ENCODE measurements at regions not wholly inside any gene's neighbourhood (a gene's known extent, or its start where the extent isn't known, plus 50 kb on each side); places are given as distances from the start of the nearest gene placed in this dataset.

DNA sequence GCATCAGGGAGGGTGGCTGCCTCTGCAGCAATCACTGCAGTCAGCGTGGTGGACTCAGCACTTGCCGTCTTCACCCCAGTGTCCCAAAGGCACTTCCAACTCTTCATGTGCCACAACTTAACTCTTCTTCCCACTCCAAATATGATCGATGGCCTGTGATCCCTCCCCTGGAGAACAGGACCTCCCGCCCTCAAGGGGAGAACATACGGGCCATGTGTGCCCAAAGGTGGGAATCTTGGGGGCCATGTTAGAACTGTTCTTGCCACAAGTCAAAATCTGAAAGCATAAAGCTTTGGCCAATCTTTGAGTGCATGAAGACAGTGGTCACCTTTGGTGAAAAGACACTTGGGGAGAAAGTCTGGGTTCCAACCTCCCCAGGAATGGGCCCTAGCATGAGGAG, 368.5 kb upstream of the MGMT start:
- no peak overlapping the region for H2AFZ ChIP-seq (ENCODE audit: low read depth)
- ChIA-PET CTCF (no interaction called here), POLR2A (no interaction called here)
- H3F3A ChIP-seq (replicated peaks; ENCODE audit: insufficient read depth): no peaks in the 10 kb centered on the region
- H3K79me2 ChIP-seq (ENCODE audit: insufficient read depth): no peaks in the 10 kb centered on the region
- no peak for TF ChIP-seq MXI1 (IDR thresholded peaks at IDR 0.05; ENCODE audit: low read depth, low read length)
- no peak for TF ChIP-seq FOXM1 (IDR thresholded peaks at IDR 0.05; ENCODE audit: low read depth)
- TF ChIP-seq EP300 (IDR thresholded peaks at IDR 0.05; ENCODE audit: borderline replicate concordance in 1 of 2, low read depth in 1 of 2, low read length in 1 of 2): no peak
- no peak for TF ChIP-seq SIN3A (IDR thresholded peaks at IDR 0.05; ENCODE audit: borderline replicate concordance, low read depth, low read length)
- no peak for TF ChIP-seq FOXJ3 (CRISPR knock-in tag; IDR thresholded peaks at IDR 0.05)
- no peak for TF ChIP-seq TCF12 (IDR thresholded peaks at IDR 0.05)
- H3K27me3 ChIP-seq (ENCODE audit: insufficient read depth): no peaks in the 10 kb centered on the region
- no peaks in the 10 kb centered on the region for H3K4me1 ChIP-seq (ENCODE audit: control insufficient read depth in 1 of 2, insufficient read depth in 2 of 2, low read depth in 1 of 2, low read length in 1 of 2)
- H3K4me3 ChIP-seq (ENCODE audit: low read depth in 2 of 2, low read length in 1 of 2): no peak overlapping the region
- no peak overlapping the region for H3K4me2 ChIP-seq
- H3K9ac ChIP-seq: no peak overlapping the region
- WGBS (ENCODE audit: low lambda C conversion rate): 40% methylated on average over 5 of the region's 5 CpGs
- no peaks in the 10 kb centered on the region for H3K9me3 ChIP-seq
- H3K27ac ChIP-seq (ENCODE audit: low read depth in 2 of 2, low read length in 1 of 2): no peak overlapping the region
- H3K36me3 ChIP-seq (replicated peaks in 1 of 2; ENCODE audit: control insufficient read depth in 1 of 2, insufficient read depth in 2 of 2, low read length in 1 of 2): no peaks in the 10 kb centered on the region
- H3K9me2 ChIP-seq: no peaks in the 10 kb centered on the region
- H4K20me1 ChIP-seq (ENCODE audit: insufficient read depth): no peaks in the 10 kb centered on the region
- DNase-seq: no peak

DNA sequence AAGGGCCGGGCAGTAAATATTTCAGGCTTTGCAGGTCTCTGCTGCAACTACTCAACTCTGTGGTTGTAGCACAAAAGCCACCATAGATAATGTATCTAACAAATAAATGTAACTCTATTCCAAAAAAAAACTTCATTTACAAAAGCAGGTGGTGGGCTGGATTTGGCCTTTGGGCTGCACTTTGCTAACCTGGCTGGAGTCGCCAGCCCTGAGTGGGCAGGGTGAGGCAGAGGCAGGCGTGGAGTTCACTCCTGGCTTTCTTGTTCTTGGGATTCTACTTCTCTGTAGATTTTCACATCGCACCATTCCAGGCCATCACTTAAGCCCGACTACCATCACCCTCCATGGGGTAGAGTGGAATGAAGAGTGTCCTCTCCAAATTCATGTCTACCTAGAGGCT, 367.6 kb upstream of the MGMT start:
- H2AFZ ChIP-seq (ENCODE audit: low read depth): no peak overlapping the region
- 30% methylated on average over 5 of the region's 5 CpGs for WGBS (ENCODE audit: low lambda C conversion rate)
- H3K9me3 ChIP-seq: no peaks in the 10 kb centered on the region
- H3K9me2 ChIP-seq: no peaks in the 10 kb centered on the region
- TF ChIP-seq GABPA (IDR thresholded peaks at IDR 0.05; ENCODE audit: low read depth): no peak
- TF ChIP-seq, protein P1, sequence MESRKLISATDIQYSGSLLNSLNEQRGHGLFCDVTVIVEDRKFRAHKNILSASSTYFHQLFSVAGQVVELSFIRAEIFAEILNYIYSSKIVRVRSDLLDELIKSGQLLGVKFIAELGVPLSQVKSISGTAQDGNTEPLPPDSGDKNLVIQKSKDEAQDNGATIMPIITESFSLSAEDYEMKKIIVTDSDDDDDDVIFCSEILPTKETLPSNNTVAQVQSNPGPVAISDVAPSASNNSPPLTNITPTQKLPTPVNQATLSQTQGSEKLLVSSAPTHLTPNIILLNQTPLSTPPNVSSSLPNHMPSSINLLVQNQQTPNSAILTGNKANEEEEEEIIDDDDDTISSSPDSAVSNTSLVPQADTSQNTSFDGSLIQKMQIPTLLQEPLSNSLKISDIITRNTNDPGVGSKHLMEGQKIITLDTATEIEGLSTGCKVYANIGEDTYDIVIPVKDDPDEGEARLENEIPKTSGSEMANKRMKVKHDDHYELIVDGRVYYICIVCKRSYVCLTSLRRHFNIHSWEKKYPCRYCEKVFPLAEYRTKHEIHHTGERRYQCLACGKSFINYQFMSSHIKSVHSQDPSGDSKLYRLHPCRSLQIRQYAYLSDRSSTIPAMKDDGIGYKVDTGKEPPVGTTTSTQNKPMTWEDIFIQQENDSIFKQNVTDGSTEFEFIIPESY (IDR thresholded peaks at IDR 0.05; ENCODE audit: borderline replicate concordance, low read depth): no peak
- H3K36me3 ChIP-seq (replicated peaks in 1 of 2; ENCODE audit: control insufficient read depth in 1 of 2, insufficient read depth in 2 of 2, low read length in 1 of 2): no peaks in the 10 kb centered on the region
- no peaks in the 10 kb centered on the region for H3F3A ChIP-seq (replicated peaks; ENCODE audit: insufficient read depth)
- no peak for DNase-seq
- no peak overlapping the region for H3K9ac ChIP-seq
- H3K4me1 ChIP-seq (ENCODE audit: control insufficient read depth in 1 of 2, insufficient read depth in 2 of 2, low read depth in 1 of 2, low read length in 1 of 2): no peaks in the 10 kb centered on the region
- H3K4me3 ChIP-seq (ENCODE audit: low read depth in 2 of 2, low read length in 1 of 2): no peak overlapping the region
- ChIA-PET CTCF (no interaction called here), POLR2A (no interaction called here)
- H3K27me3 ChIP-seq (ENCODE audit: insufficient read depth): no peaks in the 10 kb centered on the region
- H3K79me2 ChIP-seq (ENCODE audit: insufficient read depth): no peaks in the 10 kb centered on the region
- no peak overlapping the region for H3K4me2 ChIP-seq
- H4K20me1 ChIP-seq (ENCODE audit: insufficient read depth): no peaks in the 10 kb centered on the region
- no peak overlapping the region for H3K27ac ChIP-seq (ENCODE audit: low read depth in 2 of 2, low read length in 1 of 2)

DNA sequence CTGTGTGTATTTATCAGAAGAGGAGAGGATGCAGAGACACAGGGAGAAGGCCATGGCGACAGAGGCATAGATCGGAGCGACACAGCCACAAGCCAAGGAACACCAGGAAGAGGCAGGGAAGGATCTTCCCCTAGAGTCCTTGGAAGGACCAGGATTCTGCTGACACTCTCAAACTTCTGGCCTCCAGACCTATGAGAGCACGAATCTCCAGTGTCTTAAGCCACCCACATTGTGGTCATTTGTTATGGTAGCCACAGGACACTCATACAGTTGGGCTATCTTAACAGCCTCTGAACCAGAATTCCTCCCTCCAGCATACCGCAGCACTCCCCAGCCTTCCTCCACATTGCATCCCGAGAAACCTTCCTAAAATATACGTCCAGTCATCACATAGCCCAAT, 367.0 kb upstream of the MGMT start:
- ChIA-PET CTCF (no interaction called here), POLR2A (no interaction called here)
- Histone ChIP-seq H3F3A (replicated peaks; ENCODE audit: insufficient read depth) (no peaks in the 10 kb centered on the region), H3K27me3 (ENCODE audit: insufficient read depth) (no peaks in the 10 kb centered on the region), H3K4me1 (ENCODE audit: control insufficient read depth in 1 of 2, insufficient read depth in 2 of 2, low read depth in 1 of 2, low read length in 1 of 2) (no peaks in the 10 kb centered on the region), H3K9ac (no peak overlapping the region), H3K4me3 (ENCODE audit: low read depth in 2 of 2, low read length in 1 of 2) (no peak overlapping the region), H3K4me2 (no peak overlapping the region), H3K9me3 (no peaks in the 10 kb centered on the region), H3K9me2 (no peaks in the 10 kb centered on the region), H3K79me2 (ENCODE audit: insufficient read depth) (no peaks in the 10 kb centered on the region), H3K27ac (ENCODE audit: low read depth in 2 of 2, low read length in 1 of 2) (no peak overlapping the region), H2AFZ (ENCODE audit: low read depth) (no peak overlapping the region), H3K36me3 (replicated peaks in 1 of 2; ENCODE audit: control insufficient read depth in 1 of 2, insufficient read depth in 2 of 2, low read length in 1 of 2) (no peaks in the 10 kb centered on the region), H4K20me1 (ENCODE audit: insufficient read depth) (no peaks in the 10 kb centered on the region)
- no peak for DNase-seq
- TF ChIP-seq RFX5 (IDR thresholded peaks at IDR 0.05; ENCODE audit: low read length): no peak
- no peak for TF ChIP-seq TAF1 (IDR thresholded peaks at IDR 0.05; ENCODE audit: borderline replicate concordance, low read depth, low read length)
- TF ChIP-seq, protein P2, sequence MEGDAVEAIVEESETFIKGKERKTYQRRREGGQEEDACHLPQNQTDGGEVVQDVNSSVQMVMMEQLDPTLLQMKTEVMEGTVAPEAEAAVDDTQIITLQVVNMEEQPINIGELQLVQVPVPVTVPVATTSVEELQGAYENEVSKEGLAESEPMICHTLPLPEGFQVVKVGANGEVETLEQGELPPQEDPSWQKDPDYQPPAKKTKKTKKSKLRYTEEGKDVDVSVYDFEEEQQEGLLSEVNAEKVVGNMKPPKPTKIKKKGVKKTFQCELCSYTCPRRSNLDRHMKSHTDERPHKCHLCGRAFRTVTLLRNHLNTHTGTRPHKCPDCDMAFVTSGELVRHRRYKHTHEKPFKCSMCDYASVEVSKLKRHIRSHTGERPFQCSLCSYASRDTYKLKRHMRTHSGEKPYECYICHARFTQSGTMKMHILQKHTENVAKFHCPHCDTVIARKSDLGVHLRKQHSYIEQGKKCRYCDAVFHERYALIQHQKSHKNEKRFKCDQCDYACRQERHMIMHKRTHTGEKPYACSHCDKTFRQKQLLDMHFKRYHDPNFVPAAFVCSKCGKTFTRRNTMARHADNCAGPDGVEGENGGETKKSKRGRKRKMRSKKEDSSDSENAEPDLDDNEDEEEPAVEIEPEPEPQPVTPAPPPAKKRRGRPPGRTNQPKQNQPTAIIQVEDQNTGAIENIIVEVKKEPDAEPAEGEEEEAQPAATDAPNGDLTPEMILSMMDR (IDR thresholded peaks at IDR 0.05): no peak
- TF ChIP-seq RAD21 (IDR thresholded peaks at IDR 0.05; ENCODE audit: low read length): no peak
- TF ChIP-seq JUND (IDR thresholded peaks at IDR 0.05): no peak
- TF ChIP-seq, protein P3, sequence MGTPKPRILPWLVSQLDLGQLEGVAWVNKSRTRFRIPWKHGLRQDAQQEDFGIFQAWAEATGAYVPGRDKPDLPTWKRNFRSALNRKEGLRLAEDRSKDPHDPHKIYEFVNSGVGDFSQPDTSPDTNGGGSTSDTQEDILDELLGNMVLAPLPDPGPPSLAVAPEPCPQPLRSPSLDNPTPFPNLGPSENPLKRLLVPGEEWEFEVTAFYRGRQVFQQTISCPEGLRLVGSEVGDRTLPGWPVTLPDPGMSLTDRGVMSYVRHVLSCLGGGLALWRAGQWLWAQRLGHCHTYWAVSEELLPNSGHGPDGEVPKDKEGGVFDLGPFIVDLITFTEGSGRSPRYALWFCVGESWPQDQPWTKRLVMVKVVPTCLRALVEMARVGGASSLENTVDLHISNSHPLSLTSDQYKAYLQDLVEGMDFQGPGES (IDR thresholded peaks at IDR 0.05; ENCODE audit: low read depth, low read length): no peak
- WGBS (ENCODE audit: low lambda C conversion rate): 33% methylated on average over 5 of the region's 7 CpGs
